Stimulated activated effector memory CD8-positive, alpha-beta T cell treated with anti-CD3 and anti-CD28 coated beads, Interleukin-12 subunit alpha, Interleukin-12 subunit beta, amount 100 ng/mL, for 72 hours (primary cell): ENCODE measurements at regions not wholly inside any gene's neighbourhood (a gene's known extent, or its start where the extent isn't known, plus 50 kb on each side); places are given as distances from the start of the nearest gene placed in this dataset.
"Not testable (repeated sequence)": the region's sequence is repeated elsewhere in the genome, so short reads cannot be mapped to it uniquely, and the experiment has no call there.

Experiments
- ATAC-seq: fragments of 150-1000 bp; cut with Tn5 transposase; 2 replicates; pipeline ENCODE4 v1.10.0; 2021
- DNase-seq, 2 donors: peaks; one replicate each; pipeline ENCODE4 v3.0.0; 2021 to 2022; ENCODE audit warnings: low spot score in 2 of 2
- H3K27ac Mint-ChIP-seq: one replicate; pipeline ENCODE4 v1.8.0; 2022; ENCODE audit warnings: mild to moderate bottlenecking, mixed read lengths
- H3K36me3 Mint-ChIP-seq: one replicate; pipeline ENCODE4 v1.8.0; 2022; ENCODE audit warnings: mild to moderate bottlenecking, mixed read lengths
- H3K4me1 Mint-ChIP-seq: one replicate; pipeline ENCODE4 v1.8.0; 2022; ENCODE audit warnings: mixed read lengths
- H3K4me3 Mint-ChIP-seq: one replicate; pipeline ENCODE4 v1.8.0; 2022; ENCODE audit warnings: mild to moderate bottlenecking, mixed read lengths
- H3K9me3 Mint-ChIP-seq: one replicate; pipeline ENCODE4 v1.8.0; 2022; ENCODE audit warnings: mixed read lengths

DNA sequence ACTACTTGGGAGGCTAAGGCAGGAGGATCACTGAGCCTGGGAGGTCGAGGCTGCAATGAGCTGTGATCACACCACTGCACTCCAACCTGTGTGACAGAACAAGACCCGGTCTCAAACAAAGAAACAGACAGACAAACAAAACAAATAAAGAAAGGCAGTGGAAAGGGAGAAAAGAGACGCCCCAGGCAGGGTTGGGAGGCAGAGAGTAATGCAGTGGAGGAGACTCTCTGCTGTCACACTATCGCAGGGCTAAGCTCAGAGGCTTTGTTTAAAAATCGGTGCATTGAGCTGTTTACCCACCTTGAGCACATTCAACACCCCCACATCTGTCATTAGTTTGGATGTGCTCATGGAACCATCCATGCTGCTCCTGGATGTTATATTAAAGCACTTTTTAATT, 84.2 kb upstream of the RMP24 start:
- ATAC-seq, result peak; percentile 5
- Mint-ChIP-seq H3K36me3 (no peaks in the 10 kb centered on the region), H3K27ac (no peak overlapping the region), H3K4me3 (no peak overlapping the region), H3K9me3 (peaks cover 4% of the 10 kb centered on the region), H3K4me1 (no peaks in the 10 kb centered on the region)
- DNase-seq, result no peak

DNA sequence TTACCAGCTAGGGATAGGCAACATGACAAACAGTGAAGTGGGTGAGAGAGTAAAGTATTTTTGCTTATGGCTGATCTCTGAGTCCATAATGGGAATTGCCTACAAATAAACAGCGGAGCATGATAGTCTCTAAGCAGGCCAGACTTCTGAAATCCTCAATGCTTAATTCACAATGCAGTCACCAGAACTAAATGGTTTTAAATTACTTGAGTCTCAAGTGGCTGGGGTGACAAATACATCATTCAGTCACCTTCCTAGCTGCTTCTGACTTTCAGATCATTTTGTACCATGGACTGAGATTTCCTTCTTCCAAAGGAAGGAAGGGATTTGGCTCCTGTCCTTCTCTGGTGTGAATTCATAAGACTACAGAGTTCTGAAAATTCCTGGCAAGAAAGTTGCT, 82.8 kb upstream of the RMP24 start:
- ATAC-seq, result no peak
- no peak for DNase-seq
- H3K4me1 Mint-ChIP-seq, result no peaks in the 10 kb centered on the region
- H3K36me3 Mint-ChIP-seq, result no peaks in the 10 kb centered on the region
- no peak overlapping the region for H3K4me3 Mint-ChIP-seq
- H3K27ac Mint-ChIP-seq, result no peak overlapping the region
- peaks cover 4% of the 10 kb centered on the region for H3K9me3 Mint-ChIP-seq

DNA sequence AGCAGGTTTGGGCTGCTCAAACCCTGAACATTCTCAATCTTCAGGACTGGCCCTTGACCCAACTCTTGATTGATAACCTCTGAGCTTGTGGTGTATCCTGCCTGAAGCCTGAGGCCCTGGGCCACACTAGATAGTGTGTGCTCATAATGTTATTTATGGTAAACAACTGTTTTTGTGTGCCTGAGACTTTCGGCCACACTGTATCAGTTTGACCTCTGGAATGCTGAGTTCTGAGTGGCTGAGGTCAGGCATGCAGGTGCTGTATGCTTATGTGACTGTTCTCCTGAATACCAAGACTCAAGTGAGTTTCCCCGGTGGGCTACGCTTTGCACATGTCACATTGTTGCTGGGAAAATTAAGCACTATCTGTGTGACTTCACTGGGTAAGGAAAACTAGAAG, 82.2 kb upstream of the RMP24 start:
- H3K36me3 Mint-ChIP-seq, result no peaks in the 10 kb centered on the region
- H3K9me3 Mint-ChIP-seq, result peaks cover 4% of the 10 kb centered on the region
- no peak overlapping the region for H3K27ac Mint-ChIP-seq
- ATAC-seq (no peak), DNase-seq (no peak)
- no peaks in the 10 kb centered on the region for H3K4me1 Mint-ChIP-seq
- no peak overlapping the region for H3K4me3 Mint-ChIP-seq

DNA sequence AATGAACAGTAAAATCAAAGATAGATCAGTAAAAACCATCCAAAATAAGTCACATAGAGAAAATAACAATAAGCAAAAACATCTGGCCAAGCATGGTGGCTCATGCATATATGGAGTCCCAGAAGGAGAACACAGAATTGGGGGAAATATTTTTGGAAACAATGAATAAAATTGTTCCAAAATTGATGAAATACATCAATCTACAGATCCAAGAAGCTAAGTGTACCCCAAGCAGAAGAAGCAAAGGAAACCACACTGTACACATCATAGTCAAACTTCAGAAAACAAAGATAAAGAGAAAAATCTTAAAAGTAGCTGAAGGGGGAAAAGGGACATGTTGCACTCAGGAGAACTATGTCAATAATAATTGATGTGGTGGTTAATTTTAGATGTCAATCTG, 80.4 kb upstream of the RMP24 start:
- DNase-seq (no peak), ATAC-seq (no peak)
- Mint-ChIP-seq H3K4me1 (no peaks in the 10 kb centered on the region), H3K4me3 (no peak overlapping the region), H3K36me3 (no peaks in the 10 kb centered on the region), H3K27ac (no peak overlapping the region), H3K9me3 (peaks cover 4% of the 10 kb centered on the region)

DNA sequence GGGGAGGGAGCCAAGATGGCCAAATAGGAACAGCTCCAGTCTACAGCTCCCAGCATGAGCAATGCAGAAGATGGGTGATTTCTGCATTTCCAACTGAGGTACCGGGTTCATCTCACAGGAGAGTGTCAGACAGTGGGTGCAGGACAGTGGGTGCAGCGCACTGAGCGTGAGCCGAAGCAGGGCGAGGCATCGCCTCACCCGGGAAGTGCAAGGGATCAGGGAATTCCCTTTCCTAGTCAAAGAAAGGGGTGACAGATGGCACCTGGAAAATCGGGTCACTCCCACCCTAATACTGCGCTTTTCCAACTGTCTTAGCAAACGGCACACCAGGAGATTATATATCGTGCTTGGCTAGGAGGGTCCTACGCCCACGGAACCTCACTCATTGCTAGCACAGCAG, 75.0 kb upstream of the RMP24 start:
- H3K27ac Mint-ChIP-seq, H3K4me1 Mint-ChIP-seq: not testable (repeated sequence)

DNA sequence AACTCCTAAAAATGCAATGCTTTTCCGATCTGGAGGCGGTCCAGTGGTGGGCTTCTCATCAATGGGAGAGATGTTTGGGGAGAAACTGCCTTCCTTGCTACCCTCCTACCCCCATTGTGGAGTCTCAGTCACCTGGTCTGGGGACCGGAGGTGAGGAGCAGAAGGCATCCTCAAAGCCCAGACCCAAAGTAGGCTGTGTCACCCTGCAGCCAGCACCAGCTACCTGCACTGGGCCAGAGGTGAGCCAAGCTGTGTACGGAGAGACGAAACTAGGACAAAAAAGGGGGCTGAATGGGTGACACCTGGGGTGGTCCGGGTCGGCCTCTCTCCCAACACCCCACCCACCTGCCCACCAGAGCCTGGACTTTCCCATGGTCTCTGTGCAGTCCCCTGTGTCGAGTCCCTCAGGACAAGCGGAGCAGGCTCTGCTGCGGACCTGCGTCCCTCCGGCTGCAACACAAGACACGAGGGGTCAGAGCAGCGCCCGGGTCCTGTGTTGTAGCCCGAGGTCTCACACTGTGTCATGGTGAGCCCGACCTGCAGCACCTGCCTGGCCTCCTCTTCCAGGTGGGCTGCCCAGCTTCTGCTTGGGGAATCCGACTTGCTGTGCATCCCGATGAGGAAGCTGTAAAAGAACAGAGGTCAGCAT, 68.0 kb upstream of the RMP24 start:
- Mint-ChIP-seq H3K4me1 (no peaks in the 10 kb centered on the region), H3K36me3 (no peaks in the 10 kb centered on the region), H3K4me3 (no peak overlapping the region), H3K9me3 (no peaks in the 10 kb centered on the region), H3K27ac (no peak overlapping the region)
- DNase-seq (no peak), ATAC-seq (peak; percentile 42)

More for the DNA sequence above, 75.0 kb upstream of the RMP24 start:
- not testable (repeated sequence) for DNase-seq, H3K9me3 Mint-ChIP-seq, H3K4me3 Mint-ChIP-seq, ATAC-seq, H3K36me3 Mint-ChIP-seq

DNA sequence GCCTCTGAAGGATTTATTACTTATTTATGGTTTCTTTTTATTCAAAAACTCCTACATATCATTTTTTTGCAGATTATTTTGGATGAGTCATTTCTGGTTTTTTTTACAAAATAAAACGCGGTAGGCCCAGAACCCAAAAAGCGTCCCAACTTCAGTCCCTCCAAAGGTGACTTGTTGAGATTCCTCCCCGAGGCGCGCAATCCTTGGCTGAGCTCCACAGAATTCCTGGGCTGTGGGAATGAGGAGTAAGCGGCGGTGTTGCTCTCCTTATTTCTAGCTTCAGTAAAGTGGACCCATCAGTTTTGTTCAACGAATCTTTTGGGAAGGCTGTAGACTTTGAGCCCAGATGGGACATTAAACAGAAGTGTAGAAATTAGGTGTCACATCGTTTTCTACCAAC, 67.0 kb upstream of the RMP24 start:
- Mint-ChIP-seq H3K4me1 (no peaks in the 10 kb centered on the region), H3K36me3 (no peaks in the 10 kb centered on the region), H3K9me3 (no peaks in the 10 kb centered on the region), H3K4me3 (no peak overlapping the region), H3K27ac (no peak overlapping the region)
- ATAC-seq, result no peak
- DNase-seq, result no peak

DNA sequence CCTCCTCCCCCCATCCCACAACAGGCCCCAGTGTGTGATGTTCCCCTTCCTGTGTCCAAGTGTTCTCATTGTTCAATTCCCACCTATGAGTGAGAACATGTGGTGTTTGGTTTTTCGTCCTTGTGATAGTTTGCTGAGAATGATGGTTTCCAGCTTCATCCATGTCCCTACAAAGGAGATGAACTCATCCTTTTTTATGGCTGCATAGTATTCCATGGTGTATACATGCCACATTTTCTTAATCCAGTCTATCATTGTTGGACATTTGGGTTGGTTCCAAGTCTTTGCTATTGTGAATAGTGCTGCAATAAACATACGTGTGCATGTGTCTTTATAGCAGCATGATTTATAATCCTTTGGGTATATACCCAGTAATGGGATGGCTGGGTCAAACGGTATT, 66.2 kb upstream of the RMP24 start:
- H3K9me3 Mint-ChIP-seq, H3K4me3 Mint-ChIP-seq, ATAC-seq, H3K27ac Mint-ChIP-seq, H3K36me3 Mint-ChIP-seq, H3K4me1 Mint-ChIP-seq, DNase-seq: not testable (repeated sequence)

DNA sequence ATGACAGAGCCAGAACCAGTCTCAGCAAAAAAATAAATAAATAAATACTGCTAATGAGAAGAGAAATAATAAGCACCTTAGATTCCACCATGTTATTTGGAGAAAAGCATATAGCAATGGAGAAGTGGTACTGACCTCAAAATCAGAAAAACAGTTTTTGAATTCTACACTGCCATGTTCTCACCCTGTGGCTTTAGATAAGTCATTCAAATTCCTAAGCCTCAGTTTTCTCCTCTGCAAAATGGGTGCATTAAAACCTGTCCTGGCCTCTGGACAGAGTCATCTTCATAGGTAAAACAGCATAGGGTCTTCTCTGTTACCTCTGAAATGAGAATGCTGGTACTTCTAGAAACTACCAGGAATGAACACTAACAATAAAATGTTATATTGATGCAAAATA, 62.2 kb upstream of the RMP24 start:
- no peak for ATAC-seq
- DNase-seq, result no peak
- H3K4me1 Mint-ChIP-seq, result peaks cover 5% of the 10 kb centered on the region
- H3K36me3 Mint-ChIP-seq, result no peaks in the 10 kb centered on the region
- no peak overlapping the region for H3K4me3 Mint-ChIP-seq
- no peak overlapping the region for H3K27ac Mint-ChIP-seq
- no peaks in the 10 kb centered on the region for H3K9me3 Mint-ChIP-seq

DNA sequence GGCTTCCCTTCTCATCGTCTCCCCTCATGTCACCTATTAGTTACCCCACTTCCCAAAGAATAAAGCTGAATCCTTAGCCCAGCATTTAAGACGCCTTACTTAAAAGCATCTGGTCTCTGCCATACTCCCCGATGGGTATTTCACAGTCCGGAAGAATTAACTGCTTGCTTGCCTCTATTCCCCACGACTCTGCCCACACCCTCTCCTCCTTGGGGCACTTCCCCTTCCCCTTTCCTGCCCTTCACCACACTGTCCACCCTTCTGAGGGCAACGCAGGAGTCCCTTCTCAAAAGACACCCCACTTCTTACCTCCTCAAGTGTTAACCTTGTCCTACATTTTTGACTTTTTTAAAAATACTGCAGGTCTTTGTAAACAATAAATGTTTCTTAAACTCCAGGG, 60.1 kb upstream of the RMP24 start:
- H3K27ac Mint-ChIP-seq, result no peak overlapping the region
- H3K4me3 Mint-ChIP-seq, result no peak overlapping the region
- ATAC-seq, result no peak
- no peaks in the 10 kb centered on the region for H3K36me3 Mint-ChIP-seq
- no peaks in the 10 kb centered on the region for H3K9me3 Mint-ChIP-seq
- no peak for DNase-seq
- peaks cover 5% of the 10 kb centered on the region for H3K4me1 Mint-ChIP-seq

DNA sequence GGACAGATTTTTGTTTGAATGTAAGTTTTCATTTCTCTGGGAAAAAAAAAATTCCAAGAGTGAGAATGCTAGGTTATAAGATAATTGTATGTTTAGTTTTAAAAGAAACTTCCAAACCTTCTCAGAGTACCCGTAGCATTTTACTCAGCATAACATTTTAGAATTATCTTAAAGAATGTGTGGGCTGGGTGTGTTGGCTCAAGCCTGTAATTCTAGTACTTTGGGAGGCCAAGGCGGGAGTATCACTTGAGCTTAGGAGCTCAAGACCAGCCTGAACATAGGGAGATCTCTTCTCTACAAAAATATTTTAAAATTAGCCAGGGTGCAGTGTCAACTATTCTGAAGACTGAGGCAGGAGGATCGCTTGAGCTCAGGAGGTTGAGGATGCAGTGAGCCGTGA, 57.4 kb upstream of the RMP24 start:
- DNase-seq, result no peak
- H3K36me3 Mint-ChIP-seq, result no peaks in the 10 kb centered on the region
- ATAC-seq, result no peak
- H3K9me3 Mint-ChIP-seq, result no peaks in the 10 kb centered on the region
- no peak overlapping the region for H3K4me3 Mint-ChIP-seq
- H3K4me1 Mint-ChIP-seq, result peaks cover 5% of the 10 kb centered on the region
- H3K27ac Mint-ChIP-seq, result no peak overlapping the region

DNA sequence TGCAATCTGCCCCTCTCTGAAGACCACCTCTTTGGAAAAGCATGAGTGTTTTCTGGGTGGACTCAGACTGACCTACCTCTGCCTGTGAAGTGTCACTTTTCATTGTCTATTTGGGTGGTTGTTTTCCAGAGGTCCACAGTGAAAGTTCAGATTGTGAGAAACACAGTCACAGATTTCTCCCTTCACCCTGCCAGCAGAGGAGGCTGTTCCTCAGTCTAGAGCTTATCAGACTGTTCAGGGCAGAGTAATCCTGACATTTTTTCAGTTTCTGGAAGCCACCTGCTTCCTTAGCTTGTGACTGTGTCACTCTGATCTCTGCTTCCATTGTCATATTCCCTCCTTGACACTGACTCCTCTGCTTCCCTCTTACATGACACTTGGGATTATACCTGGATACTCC, 55.4 kb upstream of the RMP24 start:
- peaks cover 5% of the 10 kb centered on the region for H3K4me1 Mint-ChIP-seq
- no peaks in the 10 kb centered on the region for H3K9me3 Mint-ChIP-seq
- ATAC-seq (no peak), DNase-seq (no peak)
- H3K4me3 Mint-ChIP-seq, result no peak overlapping the region
- H3K27ac Mint-ChIP-seq, result no peak overlapping the region
- no peaks in the 10 kb centered on the region for H3K36me3 Mint-ChIP-seq

DNA sequence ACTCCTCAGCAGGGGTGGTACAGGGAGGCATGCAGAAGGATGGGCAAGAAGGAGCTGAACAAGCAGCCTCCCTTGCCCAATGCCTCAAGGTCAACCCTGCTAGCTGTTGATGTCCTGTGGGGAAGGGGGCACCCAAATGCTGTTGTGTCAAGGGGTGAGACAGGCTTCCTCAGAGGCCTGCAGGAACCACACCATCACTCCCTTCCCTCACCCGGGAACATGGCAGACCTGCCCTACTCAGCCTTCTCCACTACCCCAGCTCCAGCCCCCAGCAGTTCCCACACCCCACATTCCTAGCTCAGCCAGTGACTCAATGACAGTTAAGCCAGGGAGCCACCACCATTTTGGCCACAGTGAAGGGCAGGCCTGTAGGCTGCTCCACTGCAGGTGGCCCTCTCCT, 53.9 kb upstream of the RMP24 start:
- Mint-ChIP-seq H3K27ac (no peak overlapping the region), H3K4me1 (no peaks in the 10 kb centered on the region), H3K36me3 (no peaks in the 10 kb centered on the region), H3K4me3 (no peak overlapping the region), H3K9me3 (no peaks in the 10 kb centered on the region)
- DNase-seq, result no peak
- ATAC-seq, result peak; percentile 31

DNA sequence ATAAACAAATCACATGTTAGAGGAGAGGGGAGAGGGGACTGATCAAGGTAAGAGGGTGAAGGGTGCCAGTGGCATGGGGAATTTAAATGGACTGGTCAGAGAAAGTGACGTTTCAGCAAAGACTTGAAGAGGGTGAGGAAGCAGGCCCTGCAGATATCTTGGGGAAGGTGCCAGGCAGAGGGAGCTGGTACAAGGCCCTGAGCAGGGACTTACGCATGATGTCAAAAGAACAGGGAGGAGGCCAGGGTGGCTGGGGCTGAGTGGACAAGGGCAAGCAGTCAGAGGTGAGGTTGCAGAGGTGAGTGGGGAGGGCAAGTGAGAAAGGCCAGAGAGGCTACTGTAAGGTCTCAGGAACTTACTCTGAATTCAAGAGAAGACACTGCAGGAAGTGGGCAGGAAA, 53.3 kb upstream of the RMP24 start:
- no peaks in the 10 kb centered on the region for H3K36me3 Mint-ChIP-seq

DNA sequence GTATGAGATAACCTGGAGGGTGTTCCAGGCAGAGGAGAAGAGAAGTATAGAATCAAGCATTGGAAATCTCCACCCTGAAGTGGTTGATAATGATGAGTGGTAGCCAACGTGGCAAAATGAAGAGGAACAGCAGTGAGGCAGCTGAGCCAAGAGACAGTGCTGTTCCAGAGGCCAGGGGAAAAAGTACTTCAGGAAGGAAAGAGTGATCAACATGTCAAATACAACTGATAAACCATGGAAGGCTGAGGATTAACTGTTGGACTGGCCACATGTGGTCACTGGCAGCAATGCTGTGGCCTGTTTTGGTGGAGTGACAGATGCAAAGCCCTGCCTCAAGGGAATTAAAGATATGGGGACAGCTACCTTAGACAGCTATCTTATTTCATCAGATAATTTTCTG, 51.9 kb upstream of the RMP24 start:
- ATAC-seq (no peak), DNase-seq (no peak)
- H3K4me1 Mint-ChIP-seq, result no peaks in the 10 kb centered on the region
- no peak overlapping the region for H3K4me3 Mint-ChIP-seq
- no peaks in the 10 kb centered on the region for H3K9me3 Mint-ChIP-seq
- H3K36me3 Mint-ChIP-seq, result no peaks in the 10 kb centered on the region
- H3K27ac Mint-ChIP-seq, result no peak overlapping the region

More for the DNA sequence above, 53.3 kb upstream of the RMP24 start:
- ATAC-seq (no peak), DNase-seq (no peak)
- H3K9me3 Mint-ChIP-seq, result no peaks in the 10 kb centered on the region
- H3K27ac Mint-ChIP-seq, result no peak overlapping the region
- no peaks in the 10 kb centered on the region for H3K4me1 Mint-ChIP-seq
- no peak overlapping the region for H3K4me3 Mint-ChIP-seq
